WTC11 (cell line): ENCODE measurements at regions not wholly inside any gene's neighbourhood (a gene's known extent, or its start where the extent isn't known, plus 50 kb on each side); places are given as distances from the start of the nearest gene placed in this dataset.

Experiments used
- ATAC-seq: fragments of 200-7000 bp; cut with Tn5 transposase; 2 replicates; pipeline ENCODE4 v1.10.0; 2021; ENCODE audit warnings: mild to moderate bottlenecking, moderate library complexity
- CTCF ChIA-PET: fragments of 300-600 bp; sonication (Branson Sonifier 250); formaldehyde crosslinking; loops from one replicate; lab custom pipeline; 2021; ENCODE audit warnings: antibody characterized with exemption; lab: Charles Lee
- POLR2A ChIA-PET: fragments of 350-600 bp; sonication (Branson Sonifier 250); formaldehyde crosslinking; loops from one replicate; lab custom pipeline; 2021; ENCODE audit warnings: antibody characterized with exemption; lab: Charles Lee
- DNase-seq: peaks from one replicate; pipeline ENCODE4 v3.0.0; 2021; ENCODE audit warnings: low spot score
- H3K27ac Mint-ChIP-seq: 2 replicates; pipeline ENCODE4 v1.8.0; 2021; ENCODE audit warnings: mixed read lengths
- H3K27me3 Mint-ChIP-seq: 2 replicates; pipeline ENCODE4 v1.8.0; 2021; ENCODE audit warnings: low read depth, mild to moderate bottlenecking, moderate library complexity, mixed read lengths
- H3K36me3 Mint-ChIP-seq: 2 replicates; pipeline ENCODE4 v1.8.0; 2021; ENCODE audit warnings: mixed read lengths
- H3K4me1 Mint-ChIP-seq: 2 replicates; pipeline ENCODE4 v1.8.0; 2022; ENCODE audit warnings: mixed read lengths
- H3K4me3 Mint-ChIP-seq: 2 replicates; pipeline ENCODE4 v1.8.0; 2021; ENCODE audit warnings: mild to moderate bottlenecking, moderate library complexity, mixed read lengths
- H3K9me3 Mint-ChIP-seq: 2 replicates; pipeline ENCODE4 v1.8.0; 2021; ENCODE audit warnings: mixed read lengths
- AR ChIP-seq: fragments of 250-450 bp; sonication (Bioruptor Pico); IDR thresholded peaks from 2 replicates; pipeline ENCODE4 v1.9.0; 2021; ENCODE audit warnings: mild to moderate bottlenecking
- ATF2 ChIP-seq: sonication (generic); formaldehyde crosslinking; IDR thresholded peaks from 2 replicates; pipeline ENCODE4 v1.8.1; 2022; ENCODE audit warnings: low read depth, missing genetic modification reagents, borderline replicate concordance
- ATF3 ChIP-seq: sonication (generic); formaldehyde crosslinking; conservative IDR thresholded peaks from 2 replicates; pipeline ENCODE4 v1.8.1; 2022; ENCODE audit warnings: mild to moderate bottlenecking, missing genetic modification reagents
- ELF4 ChIP-seq: sonication (generic); formaldehyde crosslinking; IDR thresholded peaks from 2 replicates; pipeline ENCODE4 v1.8.1; 2022; ENCODE audit warnings: low read depth, mild to moderate bottlenecking, moderate library complexity, missing genetic modification reagents
- FOXJ3 ChIP-seq: sonication (generic); formaldehyde crosslinking; IDR thresholded peaks from 2 replicates; pipeline ENCODE4 v1.9.0; 2021; ENCODE audit warnings: missing genetic modification reagents, mild to moderate bottlenecking, borderline replicate concordance
- FOXK1 ChIP-seq: sonication (generic); formaldehyde crosslinking; IDR thresholded peaks from 2 replicates; pipeline ENCODE4 v1.8.0; 2022; ENCODE audit warnings: mild to moderate bottlenecking, moderate library complexity, missing genetic modification reagents
- IRF1 ChIP-seq: sonication (generic); formaldehyde crosslinking; IDR thresholded peaks from 2 replicates; pipeline ENCODE4 v1.8.0; 2023; ENCODE audit warnings: missing genetic modification reagents
- IRF2 ChIP-seq: sonication (generic); formaldehyde crosslinking; IDR thresholded peaks from 2 replicates; pipeline ENCODE4 v1.8.0; 2022; ENCODE audit warnings: low read depth, missing genetic modification reagents, borderline replicate concordance
- NFATC4 ChIP-seq: fragments of 250-450 bp; sonication (Bioruptor Pico); IDR thresholded peaks from 2 replicates; pipeline ENCODE4 v1.9.0; 2021; ENCODE audit warnings: mild to moderate bottlenecking
- PRRX2 ChIP-seq: fragments of 250-450 bp; sonication (Bioruptor Pico); IDR thresholded peaks from 2 replicates; pipeline ENCODE4 v1.8.0; 2021; ENCODE audit warnings: mild to moderate bottlenecking
- RELA ChIP-seq: sonication (generic); formaldehyde crosslinking; IDR thresholded peaks from 2 replicates; pipeline ENCODE4 v1.8.1; 2022; ENCODE audit warnings: missing genetic modification reagents, mild to moderate bottlenecking, borderline replicate concordance
- TCF7 ChIP-seq: sonication (generic); formaldehyde crosslinking; IDR thresholded peaks from 2 replicates; pipeline ENCODE4 v1.8.0; 2022; ENCODE audit warnings: mild to moderate bottlenecking, low read depth, missing genetic modification reagents, moderate library complexity
- TEAD4 ChIP-seq: sonication (generic); formaldehyde crosslinking; IDR thresholded peaks from 2 replicates; pipeline ENCODE4 v1.8.0; 2022; ENCODE audit warnings: mild to moderate bottlenecking, missing genetic modification reagents
- ZBTB21 ChIP-seq: sonication (generic); formaldehyde crosslinking; IDR thresholded peaks from 2 replicates; pipeline ENCODE4 v1.8.1; 2023; ENCODE audit warnings: mild to moderate bottlenecking, missing genetic modification reagents, borderline replicate concordance
- ZNF138 ChIP-seq: sonication (generic); formaldehyde crosslinking; conservative IDR thresholded peaks from 2 replicates; pipeline ENCODE4 v1.8.1; 2022; ENCODE audit warnings: mild to moderate bottlenecking, moderate library complexity, missing genetic modification reagents
- ZNF232 ChIP-seq: sonication (generic); formaldehyde crosslinking; IDR thresholded peaks from 2 replicates; pipeline ENCODE4 v1.8.0; 2022; ENCODE audit warnings: mild to moderate bottlenecking, missing genetic modification reagents
- ZNF263 ChIP-seq: sonication (generic); formaldehyde crosslinking; IDR thresholded peaks from 2 replicates; pipeline ENCODE4 v1.8.1; 2022; ENCODE audit warnings: low read depth, mild to moderate bottlenecking, moderate library complexity, missing genetic modification reagents
- ZNF425 ChIP-seq: fragments of 250-450 bp; sonication (Bioruptor Pico); conservative IDR thresholded peaks from 2 replicates; pipeline ENCODE4 v1.9.0; 2021; ENCODE audit warnings: mild to moderate bottlenecking
- TF ChIP-seq, protein P1 (sequence below): sonication (generic); formaldehyde crosslinking; IDR thresholded peaks from 2 replicates; pipeline ENCODE4 v1.8.0; 2023; ENCODE audit warnings: missing genetic modification reagents, mild to moderate bottlenecking, borderline replicate concordance
- TF ChIP-seq, protein P2 (sequence below): fragments of 250-450 bp; sonication (Bioruptor Pico); IDR thresholded peaks from 2 replicates; pipeline ENCODE4 v1.9.0; 2021; ENCODE audit warnings: mild to moderate bottlenecking

DNA sequence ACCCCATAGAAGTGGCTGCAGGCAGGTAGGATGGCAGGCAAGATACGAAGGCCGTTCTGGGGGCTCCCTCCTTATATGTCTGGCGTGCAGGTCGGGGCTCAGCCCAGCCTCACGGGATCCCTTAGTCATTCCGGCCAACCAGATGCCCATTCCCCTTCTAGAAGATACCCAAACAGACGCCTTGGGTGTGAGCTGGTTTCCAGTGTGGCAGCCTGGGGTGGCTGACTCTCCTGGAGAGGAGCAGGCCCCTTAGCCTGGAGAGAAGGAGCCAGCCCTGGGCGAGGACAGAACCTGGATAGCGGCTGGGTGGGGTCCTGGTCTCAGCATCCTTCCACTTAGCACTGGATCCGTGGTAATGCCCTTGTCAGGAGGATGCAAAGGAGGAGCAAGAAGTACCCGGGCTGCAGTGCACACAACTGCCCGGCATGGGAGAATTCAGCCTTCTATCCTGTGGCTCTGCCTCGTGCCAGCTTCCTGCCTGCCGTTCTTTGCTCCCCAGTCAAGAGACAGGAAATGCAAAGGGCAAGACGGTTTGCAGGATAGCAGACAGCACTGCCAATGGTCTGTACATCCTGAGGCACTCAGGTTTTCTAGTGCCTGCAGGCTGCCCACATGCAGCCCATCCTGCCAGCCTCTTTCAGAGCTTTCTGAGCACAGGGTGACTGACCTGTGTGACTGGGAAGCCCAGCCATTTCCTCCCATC is 56.7 kb upstream of the WASF3 start:
- TF ChIP-seq ATF2 (CRISPR knock-in tag) (no peak), TCF7 (CRISPR knock-in tag) (no peak), FOXJ3 (no peak), ZNF425 (no peak), NFATC4 (no peak)
- no peak overlapping the region for H3K4me3 Mint-ChIP-seq
- H3K9me3 Mint-ChIP-seq = no peaks in the 10 kb centered on the region
- ATAC-seq (no peak), DNase-seq (no peak)
- ChIA-PET CTCF (interaction anchor here (1.3 to 1.6 kb wide), 2 partner anchors 105 to 198 kb away, joined by 3 to 5 read pairs; no protein-coding TSS in a partner anchor), POLR2A (no interaction called here)
- H3K27me3 Mint-ChIP-seq = no peaks in the 10 kb centered on the region; the same call in 1 of the 2 replicates
- peaks cover 18% of the 10 kb centered on the region for H3K4me1 Mint-ChIP-seq
- no peak overlapping the region for H3K27ac Mint-ChIP-seq
- no peaks in the 10 kb centered on the region for H3K36me3 Mint-ChIP-seq

DNA sequence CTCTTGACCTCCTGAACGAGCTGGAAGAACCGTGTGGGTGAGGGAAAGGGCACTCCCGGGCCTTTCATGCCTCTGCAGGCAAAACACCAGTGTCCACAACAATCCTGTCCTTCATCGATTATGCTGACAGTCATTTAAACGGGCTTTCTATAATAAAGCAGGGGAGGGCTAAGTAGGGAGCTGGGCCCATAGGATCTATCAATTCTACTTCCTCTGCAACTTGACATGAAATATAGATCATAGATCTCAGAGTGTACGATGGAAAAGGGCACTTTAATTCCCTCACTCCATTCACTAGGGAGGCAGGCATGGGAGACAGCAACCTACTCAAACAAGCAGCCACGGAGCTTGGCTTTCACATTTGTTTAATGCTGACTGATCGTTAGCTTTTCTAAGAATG is 55.8 kb upstream of the WASF3 start:
- peaks cover 16% of the 10 kb centered on the region for H3K4me1 Mint-ChIP-seq
- H3K4me3 Mint-ChIP-seq = no peak overlapping the region
- no peak overlapping the region for H3K27ac Mint-ChIP-seq
- no peak for ATAC-seq
- no peaks in the 10 kb centered on the region; the same call in 1 of the 2 replicates for H3K27me3 Mint-ChIP-seq
- no peak for DNase-seq
- CTCF ChIA-PET = interaction anchor here (1.3 to 1.6 kb wide), 4 partner anchors 26 to 371 kb away, joined by 3 to 5 read pairs (median 5); no protein-coding TSS in a partner anchor
- H3K36me3 Mint-ChIP-seq = no peaks in the 10 kb centered on the region
- H3K9me3 Mint-ChIP-seq = no peaks in the 10 kb centered on the region
- POLR2A ChIA-PET = interaction anchor here (0.8 kb wide), 1 partner anchor 16 kb away, joined by 3 read pairs; no protein-coding TSS in a partner anchor
- TF ChIP-seq ZNF138 (CRISPR knock-in tag) (no peak), ZBTB21 (CRISPR knock-in tag) (no peak), FOXK1 (CRISPR knock-in tag) (no peak), IRF2 (CRISPR knock-in tag) (no peak), ATF3 (no peak), AR (no peak), RELA (CRISPR knock-in tag) (no peak), ELF4 (CRISPR knock-in tag) (no peak), ZNF232 (no peak), TEAD4 (CRISPR knock-in tag) (no peak), ZNF263 (CRISPR knock-in tag) (no peak), PRRX2 (CRISPR knock-in tag) (no peak), IRF1 (CRISPR knock-in tag) (no peak)
- TF ChIP-seq, protein P1, sequence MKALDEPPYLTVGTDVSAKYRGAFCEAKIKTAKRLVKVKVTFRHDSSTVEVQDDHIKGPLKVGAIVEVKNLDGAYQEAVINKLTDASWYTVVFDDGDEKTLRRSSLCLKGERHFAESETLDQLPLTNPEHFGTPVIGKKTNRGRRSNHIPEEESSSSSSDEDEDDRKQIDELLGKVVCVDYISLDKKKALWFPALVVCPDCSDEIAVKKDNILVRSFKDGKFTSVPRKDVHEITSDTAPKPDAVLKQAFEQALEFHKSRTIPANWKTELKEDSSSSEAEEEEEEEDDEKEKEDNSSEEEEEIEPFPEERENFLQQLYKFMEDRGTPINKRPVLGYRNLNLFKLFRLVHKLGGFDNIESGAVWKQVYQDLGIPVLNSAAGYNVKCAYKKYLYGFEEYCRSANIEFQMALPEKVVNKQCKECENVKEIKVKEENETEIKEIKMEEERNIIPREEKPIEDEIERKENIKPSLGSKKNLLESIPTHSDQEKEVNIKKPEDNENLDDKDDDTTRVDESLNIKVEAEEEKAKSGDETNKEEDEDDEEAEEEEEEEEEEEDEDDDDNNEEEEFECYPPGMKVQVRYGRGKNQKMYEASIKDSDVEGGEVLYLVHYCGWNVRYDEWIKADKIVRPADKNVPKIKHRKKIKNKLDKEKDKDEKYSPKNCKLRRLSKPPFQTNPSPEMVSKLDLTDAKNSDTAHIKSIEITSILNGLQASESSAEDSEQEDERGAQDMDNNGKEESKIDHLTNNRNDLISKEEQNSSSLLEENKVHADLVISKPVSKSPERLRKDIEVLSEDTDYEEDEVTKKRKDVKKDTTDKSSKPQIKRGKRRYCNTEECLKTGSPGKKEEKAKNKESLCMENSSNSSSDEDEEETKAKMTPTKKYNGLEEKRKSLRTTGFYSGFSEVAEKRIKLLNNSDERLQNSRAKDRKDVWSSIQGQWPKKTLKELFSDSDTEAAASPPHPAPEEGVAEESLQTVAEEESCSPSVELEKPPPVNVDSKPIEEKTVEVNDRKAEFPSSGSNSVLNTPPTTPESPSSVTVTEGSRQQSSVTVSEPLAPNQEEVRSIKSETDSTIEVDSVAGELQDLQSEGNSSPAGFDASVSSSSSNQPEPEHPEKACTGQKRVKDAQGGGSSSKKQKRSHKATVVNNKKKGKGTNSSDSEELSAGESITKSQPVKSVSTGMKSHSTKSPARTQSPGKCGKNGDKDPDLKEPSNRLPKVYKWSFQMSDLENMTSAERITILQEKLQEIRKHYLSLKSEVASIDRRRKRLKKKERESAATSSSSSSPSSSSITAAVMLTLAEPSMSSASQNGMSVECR (CRISPR knock-in tag) = no peak
- TF ChIP-seq, protein P2, sequence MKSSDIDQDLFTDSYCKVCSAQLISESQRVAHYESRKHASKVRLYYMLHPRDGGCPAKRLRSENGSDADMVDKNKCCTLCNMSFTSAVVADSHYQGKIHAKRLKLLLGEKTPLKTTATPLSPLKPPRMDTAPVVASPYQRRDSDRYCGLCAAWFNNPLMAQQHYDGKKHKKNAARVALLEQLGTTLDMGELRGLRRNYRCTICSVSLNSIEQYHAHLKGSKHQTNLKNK = no peak
